H9 (cell line): ENCODE measurements at regions not wholly inside any gene's neighbourhood (a gene's known extent, or its start where the extent isn't known, plus 50 kb on each side); places are given as distances from the start of the nearest gene placed in this dataset.
"Not testable (repeated sequence)": the region's sequence is repeated elsewhere in the genome, so short reads cannot be mapped to it uniquely, and the experiment has no call there.

Experiments used
- DNase-seq: peaks from one replicate; pipeline ENCODE4 v3.0.0-alpha.2; 2017
- H2AFZ ChIP-seq: one replicate; pipeline ENCODE4 v1.6.1; 2013; ENCODE audit warnings: mild to moderate bottlenecking, low read length, control low read depth, moderate library complexity
- H2AK5ac ChIP-seq: 2 replicates; pipeline ENCODE4 v1.6.1; 2013; ENCODE audit warnings: low read length, control low read depth, mixed read lengths; ENCODE audit not compliant: insufficient read length
- H2BK120ac ChIP-seq: one replicate; pipeline ENCODE4 v1.6.1; 2013; ENCODE audit warnings: low read depth, mild to moderate bottlenecking, low read length, control low read depth, inconsistent platforms; ENCODE audit not compliant: poor library complexity, severe bottlenecking
- H2BK12ac ChIP-seq: 2 replicates; pipeline ENCODE4 v1.6.1; 2013; ENCODE audit warnings: low read length, control low read depth, mixed read lengths, low read depth; ENCODE audit not compliant: insufficient read length
- H2BK15ac ChIP-seq: 2 replicates; pipeline ENCODE4 v1.6.1; 2013; ENCODE audit warnings: low read depth, low read length, control low read depth
- H2BK20ac ChIP-seq: one replicate; pipeline ENCODE4 v1.6.1; 2013; ENCODE audit warnings: low read depth, mild to moderate bottlenecking, low read length, control low read depth, inconsistent platforms; ENCODE audit not compliant: poor library complexity, severe bottlenecking
- H2BK5ac ChIP-seq: 2 replicates; pipeline ENCODE4 v1.6.1; 2013; ENCODE audit warnings: low read length, control low read depth, mixed read lengths; ENCODE audit not compliant: insufficient read length
- H3K14ac ChIP-seq: 2 replicates; pipeline ENCODE4 v1.6.1; 2013; ENCODE audit warnings: low read length, control low read depth; ENCODE audit not compliant: insufficient read depth
- H3K18ac ChIP-seq: 2 replicates; pipeline ENCODE4 v1.6.1; 2013; ENCODE audit warnings: low read depth, mild to moderate bottlenecking, mixed read lengths, low read length, control low read depth; ENCODE audit not compliant: insufficient read length
- H3K23ac ChIP-seq: 2 replicates; pipeline ENCODE4 v1.6.1; 2013; ENCODE audit warnings: low read length, control low read depth, mixed read lengths, low read depth; ENCODE audit not compliant: insufficient read length
- H3K23me2 ChIP-seq: 2 replicates; pipeline ENCODE4 v1.6.1; 2013; ENCODE audit warnings: low read depth, mild to moderate bottlenecking, mixed read lengths, low read length, control low read depth; ENCODE audit not compliant: insufficient read length, poor library complexity, severe bottlenecking
- H3K27ac ChIP-seq: 2 replicates; pipeline ENCODE4 v1.5.1; 2013; ENCODE audit warnings: low read length, control low read depth, mixed read lengths, low read depth; ENCODE audit not compliant: insufficient read length
- H3K27me3 ChIP-seq: 2 replicates; pipeline ENCODE4 v1.6.1; 2013; ENCODE audit warnings: low read length, control low read depth, inconsistent platforms; ENCODE audit not compliant: insufficient read depth
- H3K4ac ChIP-seq: 2 replicates; pipeline ENCODE4 v1.6.1; 2013; ENCODE audit warnings: low read depth, mild to moderate bottlenecking, control low read depth, inconsistent platforms, low read length, moderate library complexity
- H3K4me1 ChIP-seq: 2 replicates; pipeline ENCODE4 v1.6.1; 2013; ENCODE audit warnings: low read length, control low read depth, inconsistent platforms; ENCODE audit not compliant: insufficient read depth
- H3K4me2 ChIP-seq: 2 replicates; pipeline ENCODE4 v1.6.1; 2013; ENCODE audit warnings: low read length, control low read depth, mixed read lengths; ENCODE audit not compliant: insufficient read length, insufficient read depth
- H3K56ac ChIP-seq: 2 replicates; pipeline ENCODE4 v1.6.1; 2013; ENCODE audit warnings: low read depth, mild to moderate bottlenecking, mixed read lengths, low read length, control low read depth; ENCODE audit not compliant: insufficient read length
- H3K79me1 ChIP-seq: 2 replicates; pipeline ENCODE4 v1.6.1; 2013; ENCODE audit warnings: low read depth, mild to moderate bottlenecking, moderate library complexity, low read length, control low read depth, inconsistent platforms; ENCODE audit not compliant: insufficient read depth, poor library complexity, severe bottlenecking
- H3K79me2 ChIP-seq: 2 replicates; pipeline ENCODE4 v1.6.1; 2013; ENCODE audit warnings: low read length, control low read depth, inconsistent platforms; ENCODE audit not compliant: insufficient read depth
- H3K9ac ChIP-seq: 2 replicates; pipeline ENCODE4 v1.6.1; 2013; ENCODE audit warnings: low read length, control low read depth, mixed read lengths; ENCODE audit not compliant: insufficient read length; ENCODE audit errors: extremely low read depth
- H3K9me3 ChIP-seq: one replicate; pipeline ENCODE4 v1.6.1; 2013; ENCODE audit warnings: low read depth, low read length, inconsistent platforms; ENCODE audit not compliant: control insufficient read depth
- H3T11ph ChIP-seq: one replicate; pipeline ENCODE4 v1.6.1; 2013; ENCODE audit warnings: mild to moderate bottlenecking, low read length, control low read depth, inconsistent platforms
- H4K20me1 ChIP-seq: one replicate; pipeline ENCODE4 v1.6.1; 2013; ENCODE audit not compliant: control insufficient read depth, insufficient read length, insufficient read depth
- H4K5ac ChIP-seq: 2 replicates; pipeline ENCODE4 v1.6.1; 2013; ENCODE audit warnings: low read depth, mild to moderate bottlenecking, mixed read lengths, low read length, control low read depth; ENCODE audit not compliant: insufficient read length
- H4K8ac ChIP-seq: replicated peaks from 2 replicates; pipeline ENCODE4 v1.6.1; 2013; ENCODE audit warnings: low read length, control low read depth, mixed read lengths, low read depth; ENCODE audit not compliant: insufficient read length
- H4K91ac ChIP-seq: 2 replicates; pipeline ENCODE4 v1.6.1; 2013; ENCODE audit warnings: low read depth, mild to moderate bottlenecking, moderate library complexity, mixed read lengths, low read length, control low read depth; ENCODE audit not compliant: insufficient read length
- H3K27ac Mint-ChIP-seq, 3 experiments: 2 replicates in 2 of 3; 3 replicates in 1 of 3; pipeline ENCODE4 v1.8.0; 2020 to 2021; ENCODE audit warnings: mixed read lengths in 3 of 3, mild to moderate bottlenecking in 1 of 3, moderate library complexity in 1 of 3
- H3K27me3 Mint-ChIP-seq: 2 replicates; pipeline ENCODE4 v1.8.0; 2021; ENCODE audit warnings: low read depth, mild to moderate bottlenecking, moderate library complexity, mixed read lengths
- H3K36me3 Mint-ChIP-seq, 3 experiments: 2 replicates in 2 of 3; 3 replicates in 1 of 3; pipeline ENCODE4 v1.8.0; 2020 to 2021; ENCODE audit warnings: low read depth in 3 of 3, mixed read lengths in 3 of 3; ENCODE audit not compliant: insufficient read depth in 1 of 3
- H3K4me1 Mint-ChIP-seq, 2 experiments: 2 replicates each; pipeline ENCODE4 v1.8.0; 2020; ENCODE audit warnings: mixed read lengths in 2 of 2
- H3K4me3 Mint-ChIP-seq, 2 experiments: 2 replicates in 1 of 2; 3 replicates in 1 of 2; pipeline ENCODE4 v1.8.0; 2020 to 2021; ENCODE audit warnings: mild to moderate bottlenecking in 2 of 2, mixed read lengths in 2 of 2, moderate library complexity in 1 of 2
- H3K9me3 Mint-ChIP-seq, 2 experiments: 2 replicates in 1 of 2; 3 replicates in 1 of 2; pipeline ENCODE4 v1.8.0; 2020; ENCODE audit warnings: mild to moderate bottlenecking in 2 of 2, mixed read lengths in 2 of 2, moderate library complexity in 1 of 2
- WGBS: extraction: QIAGEN DNeasy Blood & Tissue Kit; methylation state at CpG from one replicate; pipeline ENCODE4 v1.1.7; 2013; ENCODE audit warnings: missing lambda C conversion rate, low lambda C conversion rate, mixed read lengths; ENCODE audit not compliant: insufficient read length; ENCODE audit errors: extremely low coverage; 5-methylcytosine and 5-hydroxymethylcytosine counted together

DNA sequence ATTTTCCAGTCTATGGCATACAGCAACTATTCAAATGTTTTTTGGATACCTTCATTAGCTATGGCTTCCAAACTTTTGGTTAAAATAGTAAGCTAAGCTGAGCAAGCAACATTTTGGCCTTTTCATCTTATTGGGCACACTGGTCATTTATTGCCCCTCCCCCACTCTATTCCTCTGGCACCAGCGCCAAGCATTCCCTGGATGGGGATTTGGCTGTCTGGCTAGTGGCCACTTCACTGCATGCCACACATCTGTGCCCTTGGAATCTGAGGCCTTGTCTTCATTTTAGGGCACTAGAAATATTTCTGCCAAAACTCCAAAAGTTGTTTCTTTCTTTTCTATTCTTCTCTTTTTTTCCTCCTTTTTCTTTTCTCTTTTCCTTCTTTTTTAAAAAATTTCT is 305.8 kb upstream of the POTED start:
- peaks cover 23% of the 10 kb centered on the region for H3K9me3 ChIP-seq
- H3K27me3 Mint-ChIP-seq, H3K23me2 ChIP-seq, H3K18ac ChIP-seq, H2BK20ac ChIP-seq, H2BK120ac ChIP-seq, H4K91ac ChIP-seq, DNase-seq, H4K20me1 ChIP-seq, H3T11ph ChIP-seq, H3K56ac ChIP-seq, H4K8ac ChIP-seq, H2BK15ac ChIP-seq, H3K79me2 ChIP-seq, H3K27ac Mint-ChIP-seq, H3K9ac ChIP-seq, H3K14ac ChIP-seq, H3K4me1 Mint-ChIP-seq, H3K27ac ChIP-seq, H3K4ac ChIP-seq, H2AFZ ChIP-seq, H2BK12ac ChIP-seq, H3K23ac ChIP-seq, H2AK5ac ChIP-seq, H3K27me3 ChIP-seq, H3K4me2 ChIP-seq, H2BK5ac ChIP-seq, H4K5ac ChIP-seq, H3K4me3 Mint-ChIP-seq, H3K4me1 ChIP-seq, H3K79me1 ChIP-seq: not testable (repeated sequence)
- Mint-ChIP-seq H3K36me3 (peaks cover 0 to 11% (median 4%) of the 10 kb centered on the region in 3 experiments; a peak in 5 of 7 replicates), H3K9me3 (peaks cover 80 to 81% of the 10 kb centered on the region in 2 experiments)
- no CpG with 5 or more reads among the region's 1 CpG for WGBS

DNA sequence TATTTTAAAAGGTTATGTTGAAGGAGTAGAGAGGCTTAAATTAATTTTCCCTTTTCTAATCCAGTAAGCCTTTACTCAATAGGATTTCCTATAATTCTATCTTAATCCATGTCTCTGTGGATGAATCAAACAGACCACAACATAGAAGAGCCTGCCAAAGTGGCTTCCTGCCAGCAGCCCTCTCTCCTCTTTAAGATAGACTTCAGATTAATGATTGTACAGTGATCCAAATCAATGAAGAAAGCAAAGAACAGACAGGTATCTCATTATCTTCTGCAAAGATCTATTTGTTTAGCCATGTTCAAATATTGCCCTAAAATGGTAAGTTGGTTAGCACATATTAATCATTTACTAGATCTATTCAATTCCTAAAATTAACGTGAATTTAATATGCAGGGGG is 304.7 kb upstream of the POTED start:
- H2BK120ac ChIP-seq, DNase-seq, H2BK20ac ChIP-seq, H3K27ac Mint-ChIP-seq, H4K5ac ChIP-seq, H3K27me3 ChIP-seq, H3K4me3 Mint-ChIP-seq, H3K23me2 ChIP-seq, H3K9ac ChIP-seq, H3K4me1 ChIP-seq, H3K79me2 ChIP-seq, H3K79me1 ChIP-seq, H2BK15ac ChIP-seq, H4K91ac ChIP-seq, H2BK12ac ChIP-seq, H4K20me1 ChIP-seq, H3K27me3 Mint-ChIP-seq, H3T11ph ChIP-seq, H3K27ac ChIP-seq, H4K8ac ChIP-seq, H3K23ac ChIP-seq, H2AFZ ChIP-seq, H3K4me1 Mint-ChIP-seq, H2AK5ac ChIP-seq, H3K56ac ChIP-seq, H3K18ac ChIP-seq, H2BK5ac ChIP-seq, H3K14ac ChIP-seq, H3K4me2 ChIP-seq, H3K4ac ChIP-seq: not testable (repeated sequence)
- no CpG with 5 or more reads among the region's 1 CpG for WGBS
- Mint-ChIP-seq H3K36me3 (peaks cover 0 to 12% (median 4%) of the 10 kb centered on the region in 3 experiments; a peak in 5 of 7 replicates), H3K9me3 (peaks cover 80 to 81% of the 10 kb centered on the region in 2 experiments)
- peaks cover 16% of the 10 kb centered on the region for H3K9me3 ChIP-seq
